ENCODE measurements at regions not wholly inside any gene's neighbourhood (a gene's known extent, or its start where the extent isn't known, plus 50 kb on each side); places are given as distances from the start of the nearest gene placed in this dataset.

GRCh38 chr1:112800289-112800688 is 85.2 kb upstream of the PPM1J start:
- no peak for TF ChIP-seq CTCF (conservative IDR thresholded peaks at IDR 0.05 in 1 of 2, IDR thresholded peaks at IDR 0.05 in 1 of 2; ENCODE audit: low read depth in 1 of 2, low read length in 2 of 2)
- no peak for TF ChIP-seq EZH2 (IDR thresholded peaks at IDR 0.05; ENCODE audit: low read length, missing control alignments)
